Kidney epithelial cell (primary cell): ENCODE measurements at regions not wholly inside any gene's neighbourhood (a gene's known extent, or its start where the extent isn't known, plus 50 kb on each side); places are given as distances from the start of the nearest gene placed in this dataset.

ENCODE experiments used
- DNase-seq: peaks from one replicate; pipeline ENCODE4 v3.0.0-alpha.2; 2010; ENCODE audit warnings: low read depth
- H3K27me3 ChIP-seq: 2 replicates; pipeline ENCODE4 v1.6.0; 2011; ENCODE audit warnings: low read length; ENCODE audit not compliant: control insufficient read depth, insufficient read depth
- H3K36me3 ChIP-seq: 2 replicates; pipeline ENCODE4 v1.5.1; 2011; ENCODE audit warnings: low read length; ENCODE audit not compliant: control insufficient read depth, insufficient read depth
- H3K4me3 ChIP-seq: 2 replicates; pipeline ENCODE4 v1.5.1; 2011; ENCODE audit warnings: low read depth, mild to moderate bottlenecking, control low read depth, low read length
- TF ChIP-seq, protein P1 (sequence below): IDR thresholded peaks from 2 replicates; pipeline ENCODE4 v1.5.1; 2011; ENCODE audit warnings: mild to moderate bottlenecking, moderate library complexity, low read length, control low read depth, inconsistent platforms; ENCODE audit not compliant: insufficient read depth, poor library complexity, severe bottlenecking

DNA sequence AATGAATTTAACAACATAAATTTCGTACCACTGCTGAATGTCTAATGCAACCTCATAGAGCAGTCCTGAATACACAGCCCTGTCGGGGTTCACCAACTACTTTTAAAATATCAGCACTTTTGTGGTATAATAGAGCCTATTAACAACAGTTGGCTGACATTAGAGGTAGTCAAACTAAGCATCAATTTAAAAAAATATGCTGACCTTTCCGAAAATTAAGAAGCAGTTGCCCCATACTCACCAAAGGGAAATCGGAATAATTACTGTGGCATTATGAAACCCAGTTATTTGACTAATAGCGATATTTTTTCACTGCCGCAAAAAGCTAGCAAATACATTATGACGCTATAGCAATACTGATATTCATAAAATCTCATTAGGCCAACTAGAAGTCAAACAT lies 273.5 kb upstream of the PPARGC1A start:
- DNase-seq: no peak
- TF ChIP-seq, protein P1, sequence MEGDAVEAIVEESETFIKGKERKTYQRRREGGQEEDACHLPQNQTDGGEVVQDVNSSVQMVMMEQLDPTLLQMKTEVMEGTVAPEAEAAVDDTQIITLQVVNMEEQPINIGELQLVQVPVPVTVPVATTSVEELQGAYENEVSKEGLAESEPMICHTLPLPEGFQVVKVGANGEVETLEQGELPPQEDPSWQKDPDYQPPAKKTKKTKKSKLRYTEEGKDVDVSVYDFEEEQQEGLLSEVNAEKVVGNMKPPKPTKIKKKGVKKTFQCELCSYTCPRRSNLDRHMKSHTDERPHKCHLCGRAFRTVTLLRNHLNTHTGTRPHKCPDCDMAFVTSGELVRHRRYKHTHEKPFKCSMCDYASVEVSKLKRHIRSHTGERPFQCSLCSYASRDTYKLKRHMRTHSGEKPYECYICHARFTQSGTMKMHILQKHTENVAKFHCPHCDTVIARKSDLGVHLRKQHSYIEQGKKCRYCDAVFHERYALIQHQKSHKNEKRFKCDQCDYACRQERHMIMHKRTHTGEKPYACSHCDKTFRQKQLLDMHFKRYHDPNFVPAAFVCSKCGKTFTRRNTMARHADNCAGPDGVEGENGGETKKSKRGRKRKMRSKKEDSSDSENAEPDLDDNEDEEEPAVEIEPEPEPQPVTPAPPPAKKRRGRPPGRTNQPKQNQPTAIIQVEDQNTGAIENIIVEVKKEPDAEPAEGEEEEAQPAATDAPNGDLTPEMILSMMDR: no peak
- no peaks in the 10 kb centered on the region for H3K27me3 ChIP-seq
- no peak overlapping the region for H3K4me3 ChIP-seq
- H3K36me3 ChIP-seq: no peaks in the 10 kb centered on the region

DNA sequence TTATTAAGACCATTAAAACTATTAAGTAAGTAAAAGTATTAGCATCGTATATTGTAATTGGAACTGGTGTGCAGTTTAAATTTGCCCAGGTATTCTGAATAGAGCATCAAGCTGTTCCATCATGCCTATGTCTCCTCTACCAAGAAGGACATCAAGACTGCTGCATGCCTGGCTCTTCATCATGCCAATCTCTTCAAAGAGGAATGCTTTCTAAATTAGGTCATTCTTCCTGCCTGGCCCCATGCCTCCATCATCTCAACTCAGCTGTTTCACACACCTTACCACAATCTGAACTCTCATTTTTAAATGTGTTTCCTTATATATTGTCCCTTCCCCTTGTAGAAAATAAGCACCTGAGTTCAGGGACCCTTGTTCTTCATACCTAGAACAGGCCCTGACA lies 270.5 kb upstream of the PPARGC1A start:
- DNase-seq: peak; percentile 16
- Histone ChIP-seq H3K27me3 (no peaks in the 10 kb centered on the region), H3K4me3 (no peak overlapping the region), H3K36me3 (no peaks in the 10 kb centered on the region)
- TF ChIP-seq, protein P1: no peak

GRCh38 chr4:24158031-24158430 lies 268.2 kb upstream of the PPARGC1A start:
- TF ChIP-seq, protein P1: no peak
- DNase-seq: no peak
- Histone ChIP-seq H3K36me3 (no peaks in the 10 kb centered on the region), H3K27me3 (no peaks in the 10 kb centered on the region), H3K4me3 (no peak overlapping the region)

- Histone ChIP-seq H3K36me3 (no peaks in the 10 kb centered on the region), H3K4me3 (no peak overlapping the region), H3K27me3 (no peaks in the 10 kb centered on the region)
- TF ChIP-seq, protein P1: no peak
- no peak for DNase-seq
Measured at GRCh38 chr4:24150034-24150433, 260.2 kb upstream of the PPARGC1A start.

DNA sequence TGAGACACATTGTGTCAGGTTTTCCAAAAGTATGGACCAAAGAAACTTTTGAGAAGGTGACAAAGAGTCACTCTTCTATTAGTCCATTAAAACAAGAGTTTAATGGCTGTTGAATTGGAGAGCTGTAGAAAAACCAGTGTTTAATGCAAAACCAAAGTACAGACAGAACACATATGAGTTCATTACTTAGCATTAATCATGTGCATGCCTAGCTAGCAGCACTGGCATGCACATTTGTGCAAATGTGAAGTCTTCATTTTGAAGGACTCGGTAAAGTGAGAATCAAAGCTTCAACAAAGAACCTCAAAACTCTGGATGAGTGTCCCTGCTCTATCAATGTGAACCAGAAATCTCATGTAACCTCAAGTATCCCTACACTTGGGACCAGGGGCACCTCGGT lies 256.3 kb upstream of the PPARGC1A start:
- no peaks in the 10 kb centered on the region for H3K27me3 ChIP-seq
- H3K4me3 ChIP-seq: no peak overlapping the region
- H3K36me3 ChIP-seq: no peaks in the 10 kb centered on the region
- TF ChIP-seq, protein P1: no peak
- DNase-seq: no peak

- no peak overlapping the region for H3K4me3 ChIP-seq
- TF ChIP-seq, protein P1: no peak
- no peaks in the 10 kb centered on the region for H3K27me3 ChIP-seq
- no peaks in the 10 kb centered on the region for H3K36me3 ChIP-seq
- DNase-seq: no peak
Measured at GRCh38 chr4:24145591-24145990, 255.7 kb upstream of the PPARGC1A start.
